HG03457 (cell line): ENCODE measurements at regions not wholly inside any gene's neighbourhood (a gene's known extent, or its start where the extent isn't known, plus 50 kb on each side); places are given as distances from the start of the nearest gene placed in this dataset.

Experiments
- ATAC-seq: cut with Tn5 transposase; IDR thresholded peaks from one replicate; pipeline ENCODE4 v1.9.1; 2021; ENCODE audit warnings: moderate number of reproducible peaks; ENCODE audit not compliant: unreplicated experiment

- no peak for ATAC-seq
Observed at GRCh38 chr22:48796310-48797015, 1031.2 kb downstream of the BRD1 start.

- ATAC-seq, result no peak
Observed at GRCh38 chr22:48795664-48796063, 1032.0 kb downstream of the BRD1 start.

GRCh38 chr22:48794906-48795305, 1032.8 kb downstream of the BRD1 start:
- no peak for ATAC-seq

GRCh38 chr22:48793949-48794348, 1033.7 kb downstream of the BRD1 start:
- ATAC-seq, result no peak

GRCh38 chr22:48786679-48786996, 1041.0 kb downstream of the BRD1 start:
- no peak for ATAC-seq

- ATAC-seq, result no peak
Observed at GRCh38 chr22:48785792-48786678, 1041.6 kb downstream of the BRD1 start.

GRCh38 chr22:48784701-48785503, 1042.8 kb downstream of the BRD1 start:
- ATAC-seq, result no peak

GRCh38 chr22:48783821-48784266, 1043.8 kb downstream of the BRD1 start:
- ATAC-seq, result no peak

GRCh38 chr22:48782811-48783511, 1044.7 kb downstream of the BRD1 start:
- ATAC-seq, result no peak

GRCh38 chr22:48782326-48782725, 1045.3 kb downstream of the BRD1 start:
- no peak for ATAC-seq

GRCh38 chr22:48781868-48782267, 1045.8 kb downstream of the BRD1 start:
- ATAC-seq, result no peak

GRCh38 chr22:48781391-48781790, 1046.3 kb downstream of the BRD1 start:
- no peak for ATAC-seq

- ATAC-seq, result no peak
Observed at GRCh38 chr22:48780597-48781277, 1046.9 kb downstream of the BRD1 start.

GRCh38 chr22:48779661-48780596, 1047.7 kb downstream of the BRD1 start:
- ATAC-seq, result no peak

GRCh38 chr22:48779211-48779643, 1048.4 kb downstream of the BRD1 start:
- ATAC-seq, result no peak

- ATAC-seq, result no peak
Observed at GRCh38 chr22:48778308-48779195, 1049.1 kb downstream of the BRD1 start.

- no peak for ATAC-seq
Observed at GRCh38 chr22:48772286-48772907, 1055.3 kb downstream of the BRD1 start.

- no peak for ATAC-seq
Observed at GRCh38 chr22:48765595-48765994, 1062.1 kb downstream of the BRD1 start.
